OCI-LY7 (cell line): ENCODE measurements at regions not wholly inside any gene's neighbourhood (a gene's known extent, or its start where the extent isn't known, plus 50 kb on each side); places are given as distances from the start of the nearest gene placed in this dataset.

Experiments
- CTCF ChIP-seq: fragments of 200-600 bp; sonication (generic); conservative IDR thresholded peaks from 2 replicates; pipeline ENCODE4 v1.5.1; 2014; ENCODE audit warnings: mild to moderate bottlenecking, antibody characterized with exemption, low read length, moderate library complexity, mixed read lengths
- EZH2phosphoT487 ChIP-seq: fragments of 200-600 bp; sonication (generic); IDR thresholded peaks from 2 replicates; pipeline ENCODE4 v1.6.1; 2018; ENCODE audit warnings: low read depth, borderline replicate concordance, mild to moderate bottlenecking, mixed run types, antibody characterized with exemption, low read length, moderate library complexity, mixed read lengths

GRCh38 chr10:21329995-21330627 is 195.4 kb downstream of the SKIDA1 start:
- TF ChIP-seq CTCF (no peak), EZH2phosphoT487 (no peak)
